IMR-90 (cell line): ENCODE measurements at regions not wholly inside any gene's neighbourhood (a gene's known extent, or its start where the extent isn't known, plus 50 kb on each side); places are given as distances from the start of the nearest gene placed in this dataset.

Experiments
- ATAC-seq: fragments of 200-7000 bp; cut with Tn5 transposase; 2 replicates; pipeline ENCODE4 v1.9.1; 2020; ENCODE audit warnings: low read depth, mild to moderate bottlenecking, moderate library complexity
- BruUV-seq: library from RNA; stranded (reverse); fragments of 400-500 nt; replicated peaks from 2 replicates; lab custom pipeline; 2021; lab: Mats Ljungman, UMichigan
- CTCF ChIA-PET: fragments of 300-600 bp; formaldehyde crosslinking; extraction: SDS; loops from one replicate; lab custom pipeline; 2021; ENCODE audit warnings: antibody characterized with exemption; lab: Yijun Ruan, JAX
- POLR2A ChIA-PET: fragments of 300-600 bp; sonication (Branson Sonifier 250); formaldehyde crosslinking; loops from one replicate; lab custom pipeline; 2022; ENCODE audit warnings: antibody characterized with exemption; ENCODE audit not compliant: unreplicated experiment; lab: Charles Lee
- DNase-seq: peaks from one replicate; pipeline ENCODE4 v3.0.0; 2013
- H2AFZ ChIP-seq: replicated peaks from 2 replicates; pipeline ENCODE3; 2013; ENCODE audit warnings: low read length, mild to moderate bottlenecking; ENCODE audit not compliant: poor library complexity
- H2AK5ac ChIP-seq: 2 replicates; pipeline ENCODE4 v1.6.1; 2013; ENCODE audit warnings: low read depth, low read length, inconsistent platforms
- H2AK9ac ChIP-seq: replicated peaks from 2 replicates; pipeline ENCODE3; 2013; ENCODE audit warnings: mild to moderate bottlenecking, low read depth, low read length, moderate library complexity; ENCODE audit not compliant: poor library complexity
- H2BK120ac ChIP-seq: 2 replicates; pipeline ENCODE4 v1.6.1; 2013; ENCODE audit warnings: low read depth, low read length, inconsistent platforms
- H2BK15ac ChIP-seq: 3 replicates; pipeline ENCODE4 v1.6.1; 2013; ENCODE audit warnings: low read depth, low read length, inconsistent platforms
- H2BK20ac ChIP-seq: 2 replicates; pipeline ENCODE4 v1.6.1; 2013; ENCODE audit warnings: low read depth, mild to moderate bottlenecking, inconsistent platforms, low read length, moderate library complexity
- H2BK5ac ChIP-seq: 2 replicates; pipeline ENCODE4 v1.6.1; 2013; ENCODE audit warnings: mild to moderate bottlenecking, low read depth, low read length, inconsistent platforms; ENCODE audit not compliant: poor library complexity, severe bottlenecking
- H3K14ac ChIP-seq: replicated peaks from 2 replicates; pipeline ENCODE4 v1.6.1; 2013; ENCODE audit warnings: low read depth, low read length, inconsistent platforms
- H3K18ac ChIP-seq: 2 replicates; pipeline ENCODE4 v1.6.1; 2013; ENCODE audit warnings: low read depth, low read length, control low read depth
- H3K23ac ChIP-seq: 2 replicates; pipeline ENCODE4 v1.6.1; 2013; ENCODE audit warnings: low read depth, low read length, inconsistent platforms
- H3K27ac ChIP-seq: 2 replicates; pipeline ENCODE4 v1.5.1; 2013; ENCODE audit warnings: mild to moderate bottlenecking, control low read depth, low read length; ENCODE audit not compliant: insufficient read depth
- H3K27me3 ChIP-seq: 2 replicates; pipeline ENCODE4 v1.6.1; 2013; ENCODE audit warnings: low read length; ENCODE audit not compliant: control insufficient read depth, insufficient read depth
- H3K36me3 ChIP-seq: 2 replicates; pipeline ENCODE4 v1.6.1; 2013; ENCODE audit warnings: low read length, mixed read lengths; ENCODE audit not compliant: control insufficient read depth, insufficient read depth
- H3K4ac ChIP-seq: 2 replicates; pipeline ENCODE4 v1.6.1; 2013; ENCODE audit warnings: low read depth, low read length, inconsistent platforms
- H3K4me1 ChIP-seq: 2 replicates; pipeline ENCODE4 v1.6.1; 2013; ENCODE audit warnings: low read length, mixed read lengths; ENCODE audit not compliant: control insufficient read depth, insufficient read depth
- H3K4me2 ChIP-seq: 2 replicates; pipeline ENCODE4 v1.6.1; 2013; ENCODE audit warnings: low read depth, mild to moderate bottlenecking, control low read depth, low read length, moderate library complexity
- H3K4me3 ChIP-seq: 2 replicates; pipeline ENCODE4 v1.5.1; 2013; ENCODE audit warnings: low read depth, mild to moderate bottlenecking, control low read depth, low read length, moderate library complexity; ENCODE audit not compliant: insufficient read depth
- H3K56ac ChIP-seq: 2 replicates; pipeline ENCODE4 v1.6.1; 2013; ENCODE audit warnings: low read length, inconsistent platforms; ENCODE audit not compliant: insufficient read depth; ENCODE audit errors: extremely low read depth
- H3K79me1 ChIP-seq, 2 experiments: 2 replicates each; pipeline ENCODE4 v1.6.1; 2013; ENCODE audit warnings: low read length in 2 of 2, inconsistent platforms in 1 of 2, low read depth in 1 of 2
- H3K9ac ChIP-seq: 2 replicates; pipeline ENCODE4 v1.6.1; 2013; ENCODE audit warnings: low read depth, low read length, control low read depth
- H3K9me1 ChIP-seq: 2 replicates; pipeline ENCODE4 v1.6.1; 2013; ENCODE audit warnings: low read length, inconsistent platforms; ENCODE audit not compliant: insufficient read depth
- H3K9me3 ChIP-seq: 2 replicates; pipeline ENCODE4 v1.6.1; 2013; ENCODE audit warnings: low read length; ENCODE audit not compliant: control insufficient read depth, insufficient read depth
- H4K20me1 ChIP-seq: 2 replicates; pipeline ENCODE4 v1.6.1; 2013; ENCODE audit warnings: low read length, inconsistent platforms; ENCODE audit not compliant: insufficient read depth
- H4K5ac ChIP-seq: 2 replicates; pipeline ENCODE4 v1.6.1; 2013; ENCODE audit warnings: mild to moderate bottlenecking, low read depth, low read length, control low read depth
- H4K8ac ChIP-seq, 2 experiments: 2 replicates each; pipeline ENCODE4 v1.6.1; 2013; ENCODE audit warnings: low read depth in 2 of 2, low read length in 2 of 2, control low read depth in 1 of 2, inconsistent platforms in 1 of 2
- H4K91ac ChIP-seq: 2 replicates; pipeline ENCODE4 v1.6.1; 2013; ENCODE audit warnings: low read depth, low read length, inconsistent platforms; ENCODE audit not compliant: insufficient read depth
- CHD1 ChIP-seq: IDR thresholded peaks from 2 replicates; pipeline ENCODE4 v1.6.1; 2012; ENCODE audit warnings: low read depth, low read length, improper control_type of control experiment
- CTCF ChIP-seq: conservative IDR thresholded peaks from 2 replicates; pipeline ENCODE4 v1.5.1; 2012; ENCODE audit warnings: mild to moderate bottlenecking, low read depth, low read length, improper control_type of control experiment
- MAZ ChIP-seq: IDR thresholded peaks from 2 replicates; pipeline ENCODE4 v1.6.1; 2012; ENCODE audit warnings: low read depth, mild to moderate bottlenecking, low read length, improper control_type of control experiment, moderate library complexity, borderline replicate concordance
- NFE2L2 ChIP-seq: fragments of 150-350 bp; IDR thresholded peaks from 2 replicates; pipeline ENCODE4 v1.6.1; 2016; ENCODE audit warnings: low read depth, mild to moderate bottlenecking, low read length
- RCOR1 ChIP-seq: IDR thresholded peaks from 2 replicates; pipeline ENCODE4 v1.6.1; 2012; ENCODE audit warnings: mild to moderate bottlenecking, low read length, improper control_type of control experiment; ENCODE audit not compliant: insufficient replicate concordance
- dilution Hi-C: fragments of 300-500 bp; cut with HindIII; formaldehyde crosslinking; loops from one replicate; pipeline ENCODE4 v1.14.3; 2018; ENCODE audit warnings: low sequenced_read_pairs; ENCODE audit not compliant: unreplicated experiment
- in situ Hi-C: fragments of 300-500 bp; cut with MboI; formaldehyde crosslinking; loops from 3 replicates; pipeline ENCODE4 v1.14.3; 2019; ENCODE audit warnings: low sequenced_read_pairs, inconsistent platforms, mixed read lengths
- intact Hi-C: fragments of 100-400 bp; cut with micrococcal nuclease; formaldehyde crosslinking; loops from 2 replicates; pipeline ENCODE4 v1.10.0; 2022

- ChIA-PET CTCF (no interaction called here), POLR2A (no interaction called here)
- no TSS peak for BruUV-seq
Measured at GRCh38 chr12:38515912-38516311, 199.3 kb downstream of the ALG10B start.

More at GRCh38 chr12:38515912-38516311, 199.3 kb downstream of the ALG10B start:
- Histone ChIP-seq H3K27ac (no peak overlapping the region), H3K4me3 (no peak overlapping the region), H3K4me1 (no peaks in the 10 kb centered on the region), H2AK5ac (no peak overlapping the region), H4K91ac (no peak overlapping the region), H3K9me1 (no peaks in the 10 kb centered on the region), H3K18ac (no peak overlapping the region), H3K4ac (no peak overlapping the region), H3K23ac (no peak overlapping the region), H2BK20ac (no peak overlapping the region), H2AK9ac (no peak overlapping the region), H2BK5ac (no peak overlapping the region), H2BK120ac (no peak overlapping the region), H4K5ac (no peak overlapping the region), H2AFZ (no peak overlapping the region), H3K9me3 (no peaks in the 10 kb centered on the region; the same call in 1 of the 2 replicates), H4K8ac (no peak overlapping the region), H3K36me3 (no peaks in the 10 kb centered on the region), H2BK15ac (no peak overlapping the region), H3K14ac (no peak overlapping the region), H3K56ac (no peak overlapping the region), H4K20me1 (no peaks in the 10 kb centered on the region), H3K4me2 (no peak overlapping the region), H3K79me1 (no peaks in the 10 kb centered on the region), H3K27me3 (no peaks in the 10 kb centered on the region), H3K9ac (no peak overlapping the region)
- DNase-seq (no peak), ATAC-seq (no peak)
- TF ChIP-seq RCOR1 (no peak), CTCF (no peak), MAZ (no peak), NFE2L2 (no peak), CHD1 (no peak)
- intact Hi-C loops (no loop called here), in situ Hi-C loops (no loop called here), dilution Hi-C loops (no loop called here)
